IMR-90 (cell line): ENCODE measurements at regions not wholly inside any gene's neighbourhood (a gene's known extent, or its start where the extent isn't known, plus 50 kb on each side); places are given as distances from the start of the nearest gene placed in this dataset.

Experiments used
- ATAC-seq: fragments of 200-7000 bp; cut with Tn5 transposase; 2 replicates; pipeline ENCODE4 v1.9.1; 2020; ENCODE audit warnings: low read depth, mild to moderate bottlenecking, moderate library complexity
- BruUV-seq: library from RNA; stranded (reverse); fragments of 400-500 nt; replicated peaks from 2 replicates; lab custom pipeline; 2021; lab: Mats Ljungman, UMichigan
- CTCF ChIA-PET: fragments of 300-600 bp; formaldehyde crosslinking; extraction: SDS; loops from one replicate; lab custom pipeline; 2021; ENCODE audit warnings: antibody characterized with exemption; lab: Yijun Ruan, JAX
- POLR2A ChIA-PET: fragments of 300-600 bp; sonication (Branson Sonifier 250); formaldehyde crosslinking; loops from one replicate; lab custom pipeline; 2022; ENCODE audit warnings: antibody characterized with exemption; ENCODE audit not compliant: unreplicated experiment; lab: Charles Lee
- DNase-seq: peaks from one replicate; pipeline ENCODE4 v3.0.0; 2013
- H2AFZ ChIP-seq: replicated peaks from 2 replicates; pipeline ENCODE3; 2013; ENCODE audit warnings: low read length, mild to moderate bottlenecking; ENCODE audit not compliant: poor library complexity
- H2AK5ac ChIP-seq: 2 replicates; pipeline ENCODE4 v1.6.1; 2013; ENCODE audit warnings: low read depth, low read length, inconsistent platforms
- H2AK9ac ChIP-seq: replicated peaks from 2 replicates; pipeline ENCODE3; 2013; ENCODE audit warnings: mild to moderate bottlenecking, low read depth, low read length, moderate library complexity; ENCODE audit not compliant: poor library complexity
- H2BK120ac ChIP-seq: 2 replicates; pipeline ENCODE4 v1.6.1; 2013; ENCODE audit warnings: low read depth, low read length, inconsistent platforms
- H2BK15ac ChIP-seq: 3 replicates; pipeline ENCODE4 v1.6.1; 2013; ENCODE audit warnings: low read depth, low read length, inconsistent platforms
- H2BK20ac ChIP-seq: 2 replicates; pipeline ENCODE4 v1.6.1; 2013; ENCODE audit warnings: low read depth, mild to moderate bottlenecking, inconsistent platforms, low read length, moderate library complexity
- H2BK5ac ChIP-seq: 2 replicates; pipeline ENCODE4 v1.6.1; 2013; ENCODE audit warnings: mild to moderate bottlenecking, low read depth, low read length, inconsistent platforms; ENCODE audit not compliant: poor library complexity, severe bottlenecking
- H3K14ac ChIP-seq: replicated peaks from 2 replicates; pipeline ENCODE4 v1.6.1; 2013; ENCODE audit warnings: low read depth, low read length, inconsistent platforms
- H3K18ac ChIP-seq: 2 replicates; pipeline ENCODE4 v1.6.1; 2013; ENCODE audit warnings: low read depth, low read length, control low read depth
- H3K23ac ChIP-seq: 2 replicates; pipeline ENCODE4 v1.6.1; 2013; ENCODE audit warnings: low read depth, low read length, inconsistent platforms
- H3K27ac ChIP-seq: 2 replicates; pipeline ENCODE4 v1.5.1; 2013; ENCODE audit warnings: mild to moderate bottlenecking, control low read depth, low read length; ENCODE audit not compliant: insufficient read depth
- H3K27me3 ChIP-seq: 2 replicates; pipeline ENCODE4 v1.6.1; 2013; ENCODE audit warnings: low read length; ENCODE audit not compliant: control insufficient read depth, insufficient read depth
- H3K36me3 ChIP-seq: 2 replicates; pipeline ENCODE4 v1.6.1; 2013; ENCODE audit warnings: low read length, mixed read lengths; ENCODE audit not compliant: control insufficient read depth, insufficient read depth
- H3K4ac ChIP-seq: 2 replicates; pipeline ENCODE4 v1.6.1; 2013; ENCODE audit warnings: low read depth, low read length, inconsistent platforms
- H3K4me1 ChIP-seq: 2 replicates; pipeline ENCODE4 v1.6.1; 2013; ENCODE audit warnings: low read length, mixed read lengths; ENCODE audit not compliant: control insufficient read depth, insufficient read depth
- H3K4me2 ChIP-seq: 2 replicates; pipeline ENCODE4 v1.6.1; 2013; ENCODE audit warnings: low read depth, mild to moderate bottlenecking, control low read depth, low read length, moderate library complexity
- H3K4me3 ChIP-seq: 2 replicates; pipeline ENCODE4 v1.5.1; 2013; ENCODE audit warnings: low read depth, mild to moderate bottlenecking, control low read depth, low read length, moderate library complexity; ENCODE audit not compliant: insufficient read depth
- H3K56ac ChIP-seq: 2 replicates; pipeline ENCODE4 v1.6.1; 2013; ENCODE audit warnings: low read length, inconsistent platforms; ENCODE audit not compliant: insufficient read depth; ENCODE audit errors: extremely low read depth
- H3K79me1 ChIP-seq, 2 experiments: 2 replicates each; pipeline ENCODE4 v1.6.1; 2013; ENCODE audit warnings: low read length in 2 of 2, inconsistent platforms in 1 of 2, low read depth in 1 of 2
- H3K9ac ChIP-seq: 2 replicates; pipeline ENCODE4 v1.6.1; 2013; ENCODE audit warnings: low read depth, low read length, control low read depth
- H3K9me1 ChIP-seq: 2 replicates; pipeline ENCODE4 v1.6.1; 2013; ENCODE audit warnings: low read length, inconsistent platforms; ENCODE audit not compliant: insufficient read depth
- H3K9me3 ChIP-seq: 2 replicates; pipeline ENCODE4 v1.6.1; 2013; ENCODE audit warnings: low read length; ENCODE audit not compliant: control insufficient read depth, insufficient read depth
- H4K20me1 ChIP-seq: 2 replicates; pipeline ENCODE4 v1.6.1; 2013; ENCODE audit warnings: low read length, inconsistent platforms; ENCODE audit not compliant: insufficient read depth
- H4K5ac ChIP-seq: 2 replicates; pipeline ENCODE4 v1.6.1; 2013; ENCODE audit warnings: mild to moderate bottlenecking, low read depth, low read length, control low read depth
- H4K8ac ChIP-seq, 2 experiments: 2 replicates each; pipeline ENCODE4 v1.6.1; 2013; ENCODE audit warnings: low read depth in 2 of 2, low read length in 2 of 2, control low read depth in 1 of 2, inconsistent platforms in 1 of 2
- H4K91ac ChIP-seq: 2 replicates; pipeline ENCODE4 v1.6.1; 2013; ENCODE audit warnings: low read depth, low read length, inconsistent platforms; ENCODE audit not compliant: insufficient read depth
- CHD1 ChIP-seq: IDR thresholded peaks from 2 replicates; pipeline ENCODE4 v1.6.1; 2012; ENCODE audit warnings: low read depth, low read length, improper control_type of control experiment
- CTCF ChIP-seq: conservative IDR thresholded peaks from 2 replicates; pipeline ENCODE4 v1.5.1; 2012; ENCODE audit warnings: mild to moderate bottlenecking, low read depth, low read length, improper control_type of control experiment
- MAFK ChIP-seq: IDR thresholded peaks from 2 replicates; pipeline ENCODE4 v1.6.1; 2012; ENCODE audit warnings: low read depth, low read length, improper control_type of control experiment
- MAZ ChIP-seq: IDR thresholded peaks from 2 replicates; pipeline ENCODE4 v1.6.1; 2012; ENCODE audit warnings: low read depth, mild to moderate bottlenecking, low read length, improper control_type of control experiment, moderate library complexity, borderline replicate concordance
- MXI1 ChIP-seq: IDR thresholded peaks from 2 replicates; pipeline ENCODE4 v1.6.1; 2012; ENCODE audit warnings: low read depth, mild to moderate bottlenecking, low read length, moderate library complexity, borderline replicate concordance
- RCOR1 ChIP-seq: IDR thresholded peaks from 2 replicates; pipeline ENCODE4 v1.6.1; 2012; ENCODE audit warnings: mild to moderate bottlenecking, low read length, improper control_type of control experiment; ENCODE audit not compliant: insufficient replicate concordance
- SMC3 ChIP-seq: fragments of 150-350 bp; IDR thresholded peaks from 2 replicates; pipeline ENCODE4 v1.6.1; 2016; ENCODE audit warnings: low read depth, mild to moderate bottlenecking, antibody characterized with exemption, low read length, moderate library complexity
- WGBS, 2 experiments: methylation state at CpG; one replicate each; pipeline versions ENCODE4 v1.1.5 to v1.1.7; 2013; ENCODE audit warnings: missing lambda C conversion rate in 2 of 2; ENCODE audit not compliant: insufficient read length in 1 of 2; ENCODE audit errors: extremely low coverage in 2 of 2; 5-methylcytosine and 5-hydroxymethylcytosine counted together
- dilution Hi-C: fragments of 300-500 bp; cut with HindIII; formaldehyde crosslinking; loops from one replicate; pipeline ENCODE4 v1.14.3; 2018; ENCODE audit warnings: low sequenced_read_pairs; ENCODE audit not compliant: unreplicated experiment
- in situ Hi-C: fragments of 300-500 bp; cut with MboI; formaldehyde crosslinking; loops from 3 replicates; pipeline ENCODE4 v1.14.3; 2019; ENCODE audit warnings: low sequenced_read_pairs, inconsistent platforms, mixed read lengths
- intact Hi-C: fragments of 100-400 bp; cut with micrococcal nuclease; formaldehyde crosslinking; loops from 2 replicates; pipeline ENCODE4 v1.10.0; 2022
- TF ChIP-seq, protein P1 (sequence below): fragments of 150-350 bp; IDR thresholded peaks from 2 replicates; pipeline ENCODE4 v1.6.1; 2017; ENCODE audit warnings: mild to moderate bottlenecking, antibody characterized with exemption, low read length, low read depth
- TF ChIP-seq, protein P2 (sequence below): fragments of 150-350 bp; IDR thresholded peaks from 2 replicates; pipeline ENCODE4 v1.6.1; 2016; ENCODE audit warnings: low read depth, mild to moderate bottlenecking, low read length, moderate library complexity, borderline replicate concordance

- H2AFZ ChIP-seq, result no peak overlapping the region
- H3K4me3 ChIP-seq, result no peak overlapping the region
- no peak overlapping the region for H3K9ac ChIP-seq
- ATAC-seq (no peak), DNase-seq (no peak)
- H4K20me1 ChIP-seq, result no peaks in the 10 kb centered on the region
- H3K4ac ChIP-seq, result no peak overlapping the region
- no peak overlapping the region for H2BK120ac ChIP-seq
- no peak overlapping the region for H2AK9ac ChIP-seq
- no peaks in the 10 kb centered on the region for H3K4me1 ChIP-seq
- no peaks in the 10 kb centered on the region for H3K9me3 ChIP-seq
- 0% methylated on average over 2 of the region's 6 CpGs; no CpG with 5 or more reads in 1 of the 2 experiments for WGBS, 2 experiments
- ChIA-PET POLR2A (no interaction called here), CTCF (no interaction called here)
- no peak overlapping the region for H4K91ac ChIP-seq
- H3K9me1 ChIP-seq, result no peaks in the 10 kb centered on the region
- H2BK5ac ChIP-seq, result no peak overlapping the region
- in situ Hi-C loops, result no loop called here
- H3K23ac ChIP-seq, result no peak overlapping the region
- no peak overlapping the region for H2BK15ac ChIP-seq
- dilution Hi-C loops, result no loop called here
- TF ChIP-seq, protein P1, sequence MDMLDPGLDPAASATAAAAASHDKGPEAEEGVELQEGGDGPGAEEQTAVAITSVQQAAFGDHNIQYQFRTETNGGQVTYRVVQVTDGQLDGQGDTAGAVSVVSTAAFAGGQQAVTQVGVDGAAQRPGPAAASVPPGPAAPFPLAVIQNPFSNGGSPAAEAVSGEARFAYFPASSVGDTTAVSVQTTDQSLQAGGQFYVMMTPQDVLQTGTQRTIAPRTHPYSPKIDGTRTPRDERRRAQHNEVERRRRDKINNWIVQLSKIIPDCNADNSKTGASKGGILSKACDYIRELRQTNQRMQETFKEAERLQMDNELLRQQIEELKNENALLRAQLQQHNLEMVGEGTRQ, result no peak
- TF ChIP-seq MXI1 (no peak), MAFK (no peak), CTCF (no peak), CHD1 (no peak), SMC3 (no peak), MAZ (no peak), RCOR1 (no peak)
- TF ChIP-seq, protein P2, sequence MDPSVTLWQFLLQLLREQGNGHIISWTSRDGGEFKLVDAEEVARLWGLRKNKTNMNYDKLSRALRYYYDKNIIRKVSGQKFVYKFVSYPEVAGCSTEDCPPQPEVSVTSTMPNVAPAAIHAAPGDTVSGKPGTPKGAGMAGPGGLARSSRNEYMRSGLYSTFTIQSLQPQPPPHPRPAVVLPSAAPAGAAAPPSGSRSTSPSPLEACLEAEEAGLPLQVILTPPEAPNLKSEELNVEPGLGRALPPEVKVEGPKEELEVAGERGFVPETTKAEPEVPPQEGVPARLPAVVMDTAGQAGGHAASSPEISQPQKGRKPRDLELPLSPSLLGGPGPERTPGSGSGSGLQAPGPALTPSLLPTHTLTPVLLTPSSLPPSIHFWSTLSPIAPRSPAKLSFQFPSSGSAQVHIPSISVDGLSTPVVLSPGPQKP, result no peak
- H3K4me2 ChIP-seq, result no peak overlapping the region
- H3K56ac ChIP-seq, result no peak overlapping the region
- no TSS peak for BruUV-seq
- no peak overlapping the region for H3K14ac ChIP-seq
- no peaks in the 10 kb centered on the region for H3K79me1 ChIP-seq
- H3K18ac ChIP-seq, result no peak overlapping the region
- no peak overlapping the region for H4K5ac ChIP-seq
- H2BK20ac ChIP-seq, result no peak overlapping the region
- intact Hi-C loops, result no loop called here
- H3K27me3 ChIP-seq, result no peaks in the 10 kb centered on the region
- H3K27ac ChIP-seq, result no peak overlapping the region
- H2AK5ac ChIP-seq, result no peak overlapping the region
- no peaks in the 10 kb centered on the region for H3K36me3 ChIP-seq
- no peak overlapping the region for H4K8ac ChIP-seq
Observed at GRCh38 chr18:26696308-26696707, 148.0 kb upstream of the KCTD1 start.
